ENCODE measurements at regions not wholly inside any gene's neighbourhood (a gene's known extent, or its start where the extent isn't known, plus 50 kb on each side); places are given as distances from the start of the nearest gene placed in this dataset.

DNA sequence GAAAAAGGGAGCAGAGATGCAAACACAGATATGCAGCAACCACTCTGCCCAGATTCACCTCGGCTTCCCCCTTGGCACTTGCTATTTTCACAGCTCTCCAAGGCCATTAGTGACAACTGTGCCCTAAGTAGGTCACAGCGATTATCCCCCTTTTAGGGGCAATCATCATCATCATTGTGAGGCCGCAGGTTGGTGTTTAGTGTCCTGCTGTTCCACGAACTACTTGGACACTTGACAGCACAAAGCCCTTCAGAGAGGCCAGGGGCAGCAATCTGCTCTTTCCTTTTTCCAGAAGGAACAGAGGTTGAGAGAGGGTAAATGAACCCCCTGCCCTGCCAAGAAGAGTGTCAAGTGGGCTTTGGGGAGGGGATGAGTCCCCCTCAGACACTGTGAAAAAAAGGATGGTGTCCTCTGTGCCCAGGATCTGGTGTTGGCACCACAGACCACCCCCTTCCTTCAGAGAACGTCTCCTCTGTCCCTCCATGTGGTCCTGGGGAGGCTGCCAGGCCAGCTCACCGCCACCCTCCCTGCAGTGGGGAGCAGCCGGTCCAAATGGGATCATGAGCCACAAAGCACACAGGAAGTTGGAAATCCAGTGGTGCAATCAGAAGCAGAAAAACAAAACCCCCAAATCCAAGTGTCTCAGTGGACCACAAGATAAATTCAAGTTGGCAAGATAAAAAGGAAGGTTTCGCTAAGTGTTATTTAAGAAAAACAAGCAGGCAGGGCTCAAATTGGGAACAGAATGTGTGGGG lies 78.4 kb upstream of the MED9 start:
- DNase-seq (ENCODE audit: extremely low spot score, unreplicated experiment) = no peak
- Mint-ChIP-seq H3K27ac (no peak overlapping the region), H3K4me1 (ENCODE audit: unreplicated experiment) (peaks cover 28% of the 10 kb centered on the region), H3K9me3 (no peaks in the 10 kb centered on the region), H3K36me3 (no peaks in the 10 kb centered on the region), H3K27me3 (peaks cover 14% of the 10 kb centered on the region), H3K4me3 (no peak overlapping the region)
- TF ChIP-seq, protein P1, sequence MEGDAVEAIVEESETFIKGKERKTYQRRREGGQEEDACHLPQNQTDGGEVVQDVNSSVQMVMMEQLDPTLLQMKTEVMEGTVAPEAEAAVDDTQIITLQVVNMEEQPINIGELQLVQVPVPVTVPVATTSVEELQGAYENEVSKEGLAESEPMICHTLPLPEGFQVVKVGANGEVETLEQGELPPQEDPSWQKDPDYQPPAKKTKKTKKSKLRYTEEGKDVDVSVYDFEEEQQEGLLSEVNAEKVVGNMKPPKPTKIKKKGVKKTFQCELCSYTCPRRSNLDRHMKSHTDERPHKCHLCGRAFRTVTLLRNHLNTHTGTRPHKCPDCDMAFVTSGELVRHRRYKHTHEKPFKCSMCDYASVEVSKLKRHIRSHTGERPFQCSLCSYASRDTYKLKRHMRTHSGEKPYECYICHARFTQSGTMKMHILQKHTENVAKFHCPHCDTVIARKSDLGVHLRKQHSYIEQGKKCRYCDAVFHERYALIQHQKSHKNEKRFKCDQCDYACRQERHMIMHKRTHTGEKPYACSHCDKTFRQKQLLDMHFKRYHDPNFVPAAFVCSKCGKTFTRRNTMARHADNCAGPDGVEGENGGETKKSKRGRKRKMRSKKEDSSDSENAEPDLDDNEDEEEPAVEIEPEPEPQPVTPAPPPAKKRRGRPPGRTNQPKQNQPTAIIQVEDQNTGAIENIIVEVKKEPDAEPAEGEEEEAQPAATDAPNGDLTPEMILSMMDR (conservative IDR thresholded peaks at IDR 0.05) = no peak

DNA sequence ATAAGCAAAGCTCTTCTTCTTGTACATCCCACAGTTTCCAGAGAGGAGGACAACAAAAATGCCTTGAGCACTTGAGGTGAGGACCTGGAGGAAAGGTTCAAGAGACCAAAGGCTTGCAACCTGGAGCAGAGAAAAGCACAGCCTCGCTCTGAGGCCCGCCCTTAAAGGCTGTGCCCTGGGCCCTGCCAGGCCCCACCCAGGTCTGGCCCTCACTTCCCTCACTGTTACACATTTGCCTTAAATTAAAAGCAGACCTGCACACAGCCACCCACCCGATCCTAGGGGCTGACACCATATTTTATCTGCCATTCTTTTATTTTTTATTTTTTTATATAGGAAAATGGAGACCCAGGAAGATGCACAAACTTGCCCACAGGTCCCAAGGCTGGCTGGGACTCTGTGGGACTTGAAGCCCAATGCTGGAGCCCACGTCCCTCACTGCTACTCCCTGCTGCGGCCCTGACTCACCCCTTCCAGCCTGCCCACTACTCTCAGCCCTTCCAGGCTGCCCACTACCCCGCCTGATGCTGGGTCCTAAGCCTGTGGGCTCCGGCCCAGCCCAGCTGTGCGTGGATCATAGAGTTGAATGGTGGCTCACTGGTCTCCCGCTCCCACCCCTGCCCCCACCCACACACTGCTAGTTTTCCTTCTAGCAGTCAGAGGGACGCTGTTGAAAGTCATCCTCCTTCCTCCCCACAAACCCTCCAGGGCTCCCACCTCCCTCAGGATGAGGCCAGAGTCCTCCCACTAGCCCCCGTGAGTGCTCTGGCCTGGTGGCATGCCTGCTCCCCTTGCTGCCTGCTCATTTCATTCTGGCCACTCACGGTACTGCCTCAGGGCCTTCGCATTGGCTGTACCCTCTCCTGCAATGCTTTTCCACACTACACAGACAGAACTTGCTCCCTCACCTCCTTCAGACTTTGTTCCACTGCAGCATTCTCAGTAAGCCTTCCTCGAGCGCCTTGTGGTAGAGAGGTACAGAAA lies 77.6 kb upstream of the MED9 start:
- Mint-ChIP-seq H3K4me3 (no peak overlapping the region), H3K27me3 (peaks cover 14% of the 10 kb centered on the region), H3K9me3 (no peaks in the 10 kb centered on the region), H3K27ac (no peak overlapping the region), H3K36me3 (no peaks in the 10 kb centered on the region), H3K4me1 (ENCODE audit: unreplicated experiment) (peaks cover 34% of the 10 kb centered on the region)
- DNase-seq (ENCODE audit: extremely low spot score, unreplicated experiment) = no peak
- TF ChIP-seq, protein P1 (conservative IDR thresholded peaks at IDR 0.05) = no peak

DNA sequence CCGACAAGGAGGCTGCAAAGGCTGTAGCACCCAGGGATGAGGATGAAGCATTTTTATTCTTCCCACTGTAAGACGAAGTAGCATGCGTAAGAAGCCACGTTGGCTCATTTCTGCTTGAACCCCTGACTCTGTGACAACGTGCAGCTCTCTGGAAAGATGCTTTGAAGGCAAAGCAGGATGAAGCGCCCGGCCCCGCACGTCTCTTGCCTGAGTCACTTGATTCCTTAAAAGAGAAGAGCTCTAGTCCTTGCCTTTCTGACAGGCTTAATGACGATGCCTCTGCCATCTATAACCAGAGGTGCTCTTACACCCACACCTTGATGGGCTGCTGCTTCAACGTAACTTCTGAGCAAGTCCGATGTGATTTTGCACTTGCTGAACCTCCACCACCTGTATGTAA lies 76.7 kb upstream of the MED9 start:
- Mint-ChIP-seq H3K36me3 (no peaks in the 10 kb centered on the region), H3K9me3 (no peaks in the 10 kb centered on the region), H3K27me3 (peaks cover 22% of the 10 kb centered on the region)

DNA sequence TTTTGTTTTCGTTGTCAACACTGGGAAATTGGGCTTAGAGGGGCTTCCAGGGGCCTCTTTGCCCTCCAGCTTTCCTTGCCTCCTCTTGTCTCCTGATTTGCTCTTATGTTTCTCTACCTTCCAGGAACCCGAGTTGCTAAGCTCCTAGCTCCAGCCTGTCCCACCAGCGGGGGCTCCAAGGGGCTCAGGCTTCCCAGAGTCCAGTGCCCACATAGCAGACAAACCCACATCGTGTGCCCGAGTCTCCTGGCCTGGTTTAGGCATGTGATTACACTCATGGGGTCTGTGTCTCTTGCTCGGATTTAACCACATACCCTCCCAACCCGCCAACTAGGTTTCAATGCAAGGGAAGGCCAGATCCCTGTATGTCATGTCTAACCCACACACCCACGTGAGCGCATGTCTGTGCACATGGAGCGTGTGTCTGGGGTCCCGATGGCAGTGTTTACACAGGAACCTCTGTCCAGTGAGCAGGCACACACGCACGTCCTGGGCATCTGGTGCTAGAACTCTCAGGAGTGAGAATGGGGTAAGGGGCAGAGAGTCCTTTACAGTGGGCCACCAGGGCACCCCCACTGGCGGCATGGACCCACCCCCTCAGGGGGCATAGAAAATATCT lies 76.1 kb upstream of the MED9 start:
- DNase-seq (ENCODE audit: extremely low spot score, unreplicated experiment) = no peak
- Mint-ChIP-seq H3K9me3 (no peaks in the 10 kb centered on the region), H3K4me3 (no peak overlapping the region), H3K36me3 (no peaks in the 10 kb centered on the region), H3K27ac (no peak overlapping the region), H3K27me3 (peaks cover 23% of the 10 kb centered on the region), H3K4me1 (ENCODE audit: unreplicated experiment) (peaks cover 34% of the 10 kb centered on the region)
- TF ChIP-seq, protein P1 (conservative IDR thresholded peaks at IDR 0.05) = no peak

More for the DNA sequence above, 76.7 kb upstream of the MED9 start:
- TF ChIP-seq, protein P1 (conservative IDR thresholded peaks at IDR 0.05) = no peak
- no peak for DNase-seq (ENCODE audit: extremely low spot score, unreplicated experiment)
- Mint-ChIP-seq H3K27ac (no peak overlapping the region), H3K4me3 (no peak overlapping the region), H3K4me1 (ENCODE audit: unreplicated experiment) (peaks cover 34% of the 10 kb centered on the region)

DNA sequence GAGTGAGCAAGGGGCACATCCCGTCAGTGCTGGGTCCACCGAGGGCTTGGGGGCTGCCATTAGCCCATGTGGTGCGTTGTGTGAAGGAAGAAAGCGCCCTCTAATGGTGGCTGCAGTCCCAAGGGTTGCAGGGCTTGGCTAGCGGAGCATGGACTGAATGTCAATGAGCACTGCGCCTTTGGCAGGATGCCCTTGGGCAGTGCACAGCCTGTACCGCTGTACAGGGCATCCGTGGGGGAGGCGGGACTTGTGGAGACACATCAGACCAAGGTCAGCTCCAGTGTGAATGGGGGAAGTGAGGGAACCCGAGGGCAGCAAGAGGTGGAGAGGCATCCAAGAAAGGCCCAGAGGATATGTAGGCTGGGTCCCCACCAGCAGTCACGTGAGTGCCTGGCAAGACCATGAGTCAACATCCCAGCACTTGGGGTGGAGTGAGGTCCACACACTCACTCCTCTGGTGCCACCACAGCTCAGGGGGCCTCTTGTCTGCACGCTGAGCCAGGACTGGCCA lies 75.5 kb upstream of the MED9 start:
- Mint-ChIP-seq H3K4me1 (ENCODE audit: unreplicated experiment) (peaks cover 34% of the 10 kb centered on the region), H3K27ac (no peak overlapping the region), H3K9me3 (no peaks in the 10 kb centered on the region), H3K27me3 (peaks cover 25% of the 10 kb centered on the region), H3K4me3 (no peak overlapping the region), H3K36me3 (no peaks in the 10 kb centered on the region)
- TF ChIP-seq, protein P1 (conservative IDR thresholded peaks at IDR 0.05) = no peak
- no peak for DNase-seq (ENCODE audit: extremely low spot score, unreplicated experiment)
